GM12878 (cell line): ENCODE measurements at regions not wholly inside any gene's neighbourhood (a gene's known extent, or its start where the extent isn't known, plus 50 kb on each side); places are given as distances from the start of the nearest gene placed in this dataset.

ENCODE experiments used
- ATAC-seq: fragments of 200-7000 bp; cut with Tn5 transposase; 3 replicates; pipeline ENCODE4 v1.9.1; 2020; ENCODE audit warnings: mild to moderate bottlenecking, moderate library complexity
- BruUV-seq: library from RNA; stranded (reverse); fragments of 400-500 nt; replicated peaks from 2 replicates; lab custom pipeline; 2021; lab: Mats Ljungman, UMichigan
- CTCF ChIA-PET: fragments of 300-600 bp; sonication (Branson Sonifier 250); formaldehyde crosslinking; extraction: SDS; loops from one replicate; lab custom pipeline; 2021; ENCODE audit warnings: inconsistent platforms; lab: Yijun Ruan, JAX
- POLR2A ChIA-PET: fragments of 350-600 bp; formaldehyde crosslinking; extraction: SDS; loops from one replicate; lab custom pipeline; 2021; ENCODE audit warnings: inconsistent platforms; lab: Charles Lee
- RAD21 ChIA-PET: fragments of 300-600 bp; sonication (Branson Sonifier 250); formaldehyde crosslinking; loops from one replicate; lab custom pipeline; 2023; ENCODE audit warnings: antibody characterized with exemption; ENCODE audit not compliant: unreplicated experiment; lab: Charles Lee
- SMC1A ChIA-PET: fragments of 300-600 bp; sonication (Branson Sonifier 250); formaldehyde crosslinking; loops from one replicate; lab custom pipeline; 2023; ENCODE audit not compliant: unreplicated experiment, uncharacterized antibody; lab: Charles Lee
- DNase-seq: peaks from one replicate; pipeline ENCODE4 v3.0.0-alpha.2; 2011; ENCODE audit warnings: low read depth, low spot score
- FAIRE-seq: peaks from 3 replicates; lab custom pipeline; 2011; peaks lifted over from hg19 to GRCh38; lab: Jason Lieb, UNC
- H2AFZ ChIP-seq: 2 replicates; pipeline ENCODE4 v1.6.0; 2011; ENCODE audit warnings: low read depth, low read length, control low read depth; ENCODE audit not compliant: control insufficient read depth
- H3K27ac ChIP-seq: 2 replicates; pipeline ENCODE4 v1.5.1; 2011; ENCODE audit warnings: control low read depth; ENCODE audit not compliant: control insufficient read depth, insufficient read depth
- H3K27me3 ChIP-seq, 2 experiments: replicated peaks in 1 of 2; 2 replicates each; pipeline versions ENCODE4 v1.6.0 to v1.6.1; 2011; ENCODE audit warnings: low read length in 1 of 2; ENCODE audit not compliant: control insufficient read depth in 2 of 2, insufficient read depth in 2 of 2
- H3K36me3 ChIP-seq, 2 experiments: 2 replicates each; pipeline ENCODE4 v1.5.1; 2011; ENCODE audit warnings: low read length in 1 of 2; ENCODE audit not compliant: control insufficient read depth in 2 of 2, insufficient read depth in 2 of 2
- H3K4me1 ChIP-seq: 2 replicates; pipeline ENCODE4 v1.6.1; 2011; ENCODE audit warnings: mild to moderate bottlenecking, low read length, moderate library complexity, mixed read lengths; ENCODE audit not compliant: control insufficient read depth, insufficient read depth
- H3K4me2 ChIP-seq: 2 replicates; pipeline ENCODE4 v1.6.0; 2011; ENCODE audit warnings: control low read depth; ENCODE audit not compliant: control insufficient read depth, insufficient read depth
- H3K4me3 ChIP-seq: fragments of 200-600 bp; sonication (generic); 2 replicates; pipeline ENCODE4 v1.5.1; 2016
- H3K79me2 ChIP-seq: 2 replicates; pipeline ENCODE4 v1.6.0; 2011; ENCODE audit warnings: low read length; ENCODE audit not compliant: control insufficient read depth, insufficient read depth
- H3K9ac ChIP-seq: 2 replicates; pipeline ENCODE4 v1.8.0; 2011; ENCODE audit warnings: low read length, control low read depth, mixed read lengths; ENCODE audit not compliant: control insufficient read depth, insufficient read depth
- H3K9me3 ChIP-seq: replicated peaks from 3 replicates; pipeline ENCODE4 v1.5.1; 2011; ENCODE audit warnings: mild to moderate bottlenecking, low read length; ENCODE audit not compliant: control insufficient read depth, insufficient read depth
- H4K20me1 ChIP-seq: 2 replicates; pipeline ENCODE4 v1.6.0; 2011; ENCODE audit not compliant: control insufficient read depth, insufficient read depth
- CHD1 ChIP-seq: IDR thresholded peaks from 2 replicates; pipeline ENCODE4 v1.6.1; 2012; ENCODE audit warnings: low read depth, low read length, improper control_type of control experiment
- CHD4 ChIP-seq: fragments of 200-600 bp; sonication (generic); IDR thresholded peaks from 2 replicates; pipeline ENCODE4 v1.6.1; 2016; ENCODE audit warnings: mild to moderate bottlenecking
- ESRRA ChIP-seq: IDR thresholded peaks from 2 replicates; pipeline ENCODE4 v1.6.1; 2012; ENCODE audit warnings: mild to moderate bottlenecking, low read length, improper control_type of control experiment
- ETV6 ChIP-seq, 2 experiments: fragments of 450-650 bp in 1 of 2; IDR thresholded peaks in 1 of 2; conservative IDR thresholded peaks in 1 of 2; 2 replicates each; pipeline ENCODE4 v1.6.1; 2014; ENCODE audit warnings: antibody characterized with exemption in 1 of 2, borderline replicate concordance in 1 of 2, low read depth in 1 of 2, mild to moderate bottlenecking in 1 of 2, moderate library complexity in 1 of 2
- HDGF ChIP-seq: fragments of 450-650 bp; IDR thresholded peaks from 2 replicates; pipeline ENCODE4 v1.6.1; 2016; ENCODE audit warnings: antibody characterized with exemption
- HSF1 ChIP-seq: fragments of 150-350 bp; IDR thresholded peaks from 2 replicates; pipeline ENCODE4 v1.6.1; 2014; ENCODE audit warnings: mild to moderate bottlenecking, low read depth, low read length
- IKZF1 ChIP-seq: fragments of 450-650 bp; conservative IDR thresholded peaks from 2 replicates; pipeline ENCODE4 v1.6.1; 2017; ENCODE audit warnings: antibody characterized with exemption, mild to moderate bottlenecking
- MEF2A ChIP-seq: IDR thresholded peaks from 2 replicates; pipeline ENCODE4 v1.6.1; 2011; ENCODE audit warnings: low read depth, mild to moderate bottlenecking, low read length, moderate library complexity; ENCODE audit not compliant: insufficient read depth
- MLLT1 ChIP-seq: fragments of 450-650 bp; IDR thresholded peaks from 2 replicates; pipeline ENCODE4 v1.6.1; 2016; ENCODE audit warnings: mild to moderate bottlenecking
- MXI1 ChIP-seq: fragments of 150-350 bp; IDR thresholded peaks from 2 replicates; pipeline ENCODE4 v1.6.1; 2011; ENCODE audit warnings: low read depth, mild to moderate bottlenecking, inconsistent platforms, low read length, improper control_type of control experiment
- MYC ChIP-seq: IDR thresholded peaks from 2 replicates; pipeline ENCODE4 v1.6.1; 2011; ENCODE audit warnings: mild to moderate bottlenecking, low read length, moderate library complexity, inconsistent platforms; ENCODE audit not compliant: insufficient read depth, insufficient replicate concordance, insufficient read length, severe bottlenecking
- NFIC ChIP-seq: IDR thresholded peaks from 2 replicates; pipeline ENCODE4 v1.6.1; 2012; ENCODE audit warnings: low read depth, mild to moderate bottlenecking, inconsistent platforms, low read length, moderate library complexity
- NFYA ChIP-seq: IDR thresholded peaks from 2 replicates; pipeline ENCODE4 v1.6.1; 2011; ENCODE audit warnings: low read depth, mild to moderate bottlenecking, low read length, improper control_type of control experiment, borderline replicate concordance
- NR2F1 ChIP-seq: fragments of 450-650 bp; conservative IDR thresholded peaks from 2 replicates; pipeline ENCODE4 v1.6.1; 2017; ENCODE audit warnings: mild to moderate bottlenecking
- PBX3 ChIP-seq: IDR thresholded peaks from 2 replicates; pipeline ENCODE4 v1.6.1; 2011; ENCODE audit warnings: mild to moderate bottlenecking, low read depth, low read length, moderate library complexity; ENCODE audit not compliant: insufficient replicate concordance
- POLR2AphosphoS5 ChIP-seq: IDR thresholded peaks from 2 replicates; pipeline ENCODE4 v1.6.1; 2011; ENCODE audit warnings: mild to moderate bottlenecking, low read length, inconsistent platforms
- RAD21 ChIP-seq: IDR thresholded peaks from 2 replicates; pipeline ENCODE4 v1.6.1; 2011; ENCODE audit warnings: mild to moderate bottlenecking, low read depth, low read length, moderate library complexity; ENCODE audit not compliant: insufficient read depth
- SIX5 ChIP-seq: IDR thresholded peaks from 2 replicates; pipeline ENCODE4 v1.6.1; 2011; ENCODE audit warnings: mild to moderate bottlenecking, low read depth, low read length, moderate library complexity; ENCODE audit not compliant: severe bottlenecking
- SUZ12 ChIP-seq: fragments of 200-600 bp; sonication (generic); IDR thresholded peaks from one replicate; pipeline ENCODE4 v1.6.1; 2018; ENCODE audit warnings: antibody characterized with exemption, mild to moderate bottlenecking; ENCODE audit not compliant: unreplicated experiment
- TCF12 ChIP-seq: IDR thresholded peaks from 2 replicates; pipeline ENCODE4 v1.6.1; 2011; ENCODE audit warnings: low read depth, mild to moderate bottlenecking, low read length
- WGBS: methylation state at CpG from one replicate; pipeline ENCODE4 v1.1.6; 2016; ENCODE audit warnings: low lambda C conversion rate; ENCODE audit not compliant: insufficient replicate concordance, insufficient coverage; ENCODE audit errors: missing lambda C conversion rate; 5-methylcytosine and 5-hydroxymethylcytosine counted together
- in situ Hi-C: fragments of 300-500 bp; cut with MboI; formaldehyde crosslinking; loops from 9 replicates; pipeline ENCODE4 v1.14.3; 2018; ENCODE audit warnings: mixed read lengths
- intact Hi-C: fragments of 100-400 bp; cut with micrococcal nuclease; formaldehyde crosslinking; loops from one replicate; pipeline ENCODE4 v1.14.2; 2022; ENCODE audit not compliant: unreplicated experiment

GRCh38 chr7:55265836-55266642 lies 99.1 kb upstream of the LANCL2 start:
- Histone ChIP-seq H3K36me3 (no peaks in the 10 kb centered on the region), H4K20me1 (no peaks in the 10 kb centered on the region), H3K79me2 (no peaks in the 10 kb centered on the region), H3K9ac (no peak overlapping the region), H2AFZ (no peak overlapping the region), H3K27ac (no peak overlapping the region), H3K4me2 (no peak overlapping the region)
- WGBS = 29% methylated on average over 8 of the region's 8 CpGs
- in situ Hi-C loops = no loop called here
- DNase-seq (no peak), ATAC-seq (no peak)
- TF ChIP-seq MEF2A (no peak), IKZF1 (no peak), MXI1 (no peak), NFYA (no peak), ESRRA (no peak), SUZ12 (no peak), MYC (no peak), CHD1 (no peak), POLR2AphosphoS5 (no peak), SIX5 (no peak), PBX3 (no peak), NR2F1 (no peak), TCF12 (no peak), RAD21 (no peak), MLLT1 (no peak), HSF1 (no peak), NFIC (no peak), ETV6 (conservative IDR thresholded peaks at IDR 0.05 in 1 of 2, IDR thresholded peaks at IDR 0.05 in 1 of 2; ENCODE audit: borderline replicate concordance in 1 of 2, low read depth in 1 of 2) (no peak), HDGF (no peak), CHD4 (no peak)
- TF ChIP-seq, all 136 proteins: peak for 0
- Histone ChIP-seq H3K27me3 (no peaks in the 10 kb centered on the region), H3K4me3 (no peak overlapping the region), H3K4me1 (no peaks in the 10 kb centered on the region), H3K9me3 (no peaks in the 10 kb centered on the region)
- BruUV-seq = no TSS peak
- CTCF ChIA-PET = interaction anchor here (1.7 kb wide), 1 partner anchor 10 kb away, joined by 4 read pairs; no protein-coding TSS in a partner anchor
- intact Hi-C loops = no loop called here
- POLR2A ChIA-PET = no interaction called here
- RAD21 ChIA-PET = interaction anchor here (2.1 kb wide), 1 partner anchor 11 kb away, joined by 9 read pairs; no protein-coding TSS in a partner anchor
- SMC1A ChIA-PET = interaction anchor here (0.9 kb wide), 1 partner anchor 149 kb away, joined by 5 read pairs; no protein-coding TSS in a partner anchor
- no peak for FAIRE-seq
